ENCODE measurements at regions not wholly inside any gene's neighbourhood (a gene's known extent, or its start where the extent isn't known, plus 50 kb on each side); places are given as distances from the start of the nearest gene placed in this dataset.

GRCh38 chr2:2938481-2938880 is 439.1 kb downstream of the EIPR1 start:
- TF ChIP-seq, protein P1, sequence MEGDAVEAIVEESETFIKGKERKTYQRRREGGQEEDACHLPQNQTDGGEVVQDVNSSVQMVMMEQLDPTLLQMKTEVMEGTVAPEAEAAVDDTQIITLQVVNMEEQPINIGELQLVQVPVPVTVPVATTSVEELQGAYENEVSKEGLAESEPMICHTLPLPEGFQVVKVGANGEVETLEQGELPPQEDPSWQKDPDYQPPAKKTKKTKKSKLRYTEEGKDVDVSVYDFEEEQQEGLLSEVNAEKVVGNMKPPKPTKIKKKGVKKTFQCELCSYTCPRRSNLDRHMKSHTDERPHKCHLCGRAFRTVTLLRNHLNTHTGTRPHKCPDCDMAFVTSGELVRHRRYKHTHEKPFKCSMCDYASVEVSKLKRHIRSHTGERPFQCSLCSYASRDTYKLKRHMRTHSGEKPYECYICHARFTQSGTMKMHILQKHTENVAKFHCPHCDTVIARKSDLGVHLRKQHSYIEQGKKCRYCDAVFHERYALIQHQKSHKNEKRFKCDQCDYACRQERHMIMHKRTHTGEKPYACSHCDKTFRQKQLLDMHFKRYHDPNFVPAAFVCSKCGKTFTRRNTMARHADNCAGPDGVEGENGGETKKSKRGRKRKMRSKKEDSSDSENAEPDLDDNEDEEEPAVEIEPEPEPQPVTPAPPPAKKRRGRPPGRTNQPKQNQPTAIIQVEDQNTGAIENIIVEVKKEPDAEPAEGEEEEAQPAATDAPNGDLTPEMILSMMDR (IDR thresholded peaks at IDR 0.05; ENCODE audit: low read depth, low read length, poor library complexity, severe bottlenecking): no peak
- TF ChIP-seq EZH2phosphoT487 (IDR thresholded peaks at IDR 0.05; ENCODE audit: borderline replicate concordance, low read length): no peak

Measured in DOHH2 (cell line).